ENCODE measurements at regions not wholly inside any gene's neighbourhood (a gene's known extent, or its start where the extent isn't known, plus 50 kb on each side); places are given as distances from the start of the nearest gene placed in this dataset.

GRCh38 chr3:40701016-40701588, 176.3 kb downstream of the ZNF621 start:
- TF ChIP-seq CTCF (IDR thresholded peaks at IDR 0.05) (no peak), POLR2A (IDR thresholded peaks at IDR 0.05) (no peak)
- no peaks in the 10 kb centered on the region for H3K4me1 ChIP-seq
- H3K36me3 ChIP-seq: no peaks in the 10 kb centered on the region
- WGBS, 2 donors: no CpG with 5 or more reads among the region's 1 CpG
- intact Hi-C loops (cut with DNase I): no loop called here
- H3K4me3 ChIP-seq: no peak overlapping the region
- H3K9me3 ChIP-seq: no peaks in the 10 kb centered on the region
- no peaks in the 10 kb centered on the region for H3K27me3 ChIP-seq
- DNase-seq: no peak
- no peak overlapping the region for H3K27ac ChIP-seq

- no peaks in the 10 kb centered on the region for H3K9me3 ChIP-seq
- no peak for TF ChIP-seq CTCF (IDR thresholded peaks at IDR 0.05)
- TF ChIP-seq POLR2A (IDR thresholded peaks at IDR 0.05): no peak
- DNase-seq: no peak
- H3K4me3 ChIP-seq: no peak overlapping the region
- H3K36me3 ChIP-seq: no peaks in the 10 kb centered on the region
- H3K27me3 ChIP-seq: no peaks in the 10 kb centered on the region
- intact Hi-C loops (cut with DNase I): no loop called here
- H3K4me1 ChIP-seq: no peaks in the 10 kb centered on the region
- 78 to 82% methylated on average over 1 of the region's 1 CpG for WGBS, 2 donors
- H3K27ac ChIP-seq: no peak overlapping the region
These were observed 179.5 kb downstream of the ZNF621 start for GRCh38 chr3:40704224-40704623.

GRCh38 chr3:40705663-40706062, 180.9 kb downstream of the ZNF621 start:
- no peaks in the 10 kb centered on the region for H3K9me3 ChIP-seq
- intact Hi-C loops (cut with DNase I): no loop called here
- no peaks in the 10 kb centered on the region for H3K36me3 ChIP-seq
- DNase-seq: no peak
- no peak overlapping the region for H3K4me3 ChIP-seq
- H3K4me1 ChIP-seq: no peaks in the 10 kb centered on the region
- TF ChIP-seq POLR2A (IDR thresholded peaks at IDR 0.05) (no peak), CTCF (IDR thresholded peaks at IDR 0.05) (no peak)
- no peak overlapping the region for H3K27ac ChIP-seq
- H3K27me3 ChIP-seq: no peaks in the 10 kb centered on the region

- H3K36me3 ChIP-seq: no peaks in the 10 kb centered on the region
- intact Hi-C loops (cut with DNase I): no loop called here
- no peaks in the 10 kb centered on the region for H3K27me3 ChIP-seq
- DNase-seq: no peak
- H3K4me3 ChIP-seq: no peak overlapping the region
- H3K9me3 ChIP-seq: no peaks in the 10 kb centered on the region
- TF ChIP-seq CTCF (IDR thresholded peaks at IDR 0.05) (no peak), POLR2A (IDR thresholded peaks at IDR 0.05) (no peak)
- H3K4me1 ChIP-seq: peaks cover 0 to 29% (median 6%) of the 10 kb centered on the region in 3 donors
- H3K27ac ChIP-seq: no peak overlapping the region
These were observed 188.5 kb downstream of the ZNF621 start for GRCh38 chr3:40713306-40713705.

- H3K27me3 ChIP-seq: no peaks in the 10 kb centered on the region
- no peaks in the 10 kb centered on the region for H3K36me3 ChIP-seq
- no peak overlapping the region for H3K4me3 ChIP-seq
- DNase-seq: no peak
- peaks cover 0 to 34% (median 6%) of the 10 kb centered on the region in 3 donors for H3K4me1 ChIP-seq
- no peak overlapping the region for H3K27ac ChIP-seq
- no peaks in the 10 kb centered on the region for H3K9me3 ChIP-seq
- WGBS, 2 donors: 77 to 82% methylated on average over 6 of the region's 6 CpGs
- TF ChIP-seq POLR2A (IDR thresholded peaks at IDR 0.05) (no peak), CTCF (IDR thresholded peaks at IDR 0.05) (no peak)
- intact Hi-C loops (cut with DNase I): no loop called here
These were observed 189.0 kb downstream of the ZNF621 start for GRCh38 chr3:40713795-40714194.

Data from esophagus squamous epithelium (tissue), 5 donors.